H9 (cell line): ENCODE measurements at regions not wholly inside any gene's neighbourhood (a gene's known extent, or its start where the extent isn't known, plus 50 kb on each side); places are given as distances from the start of the nearest gene placed in this dataset.

Source experiments
- DNase-seq: peaks from one replicate; pipeline ENCODE4 v3.0.0-alpha.2; 2017
- H2AFZ ChIP-seq: one replicate; pipeline ENCODE4 v1.6.1; 2013; ENCODE audit warnings: mild to moderate bottlenecking, low read length, control low read depth, moderate library complexity
- H2AK5ac ChIP-seq: 2 replicates; pipeline ENCODE4 v1.6.1; 2013; ENCODE audit warnings: low read length, control low read depth, mixed read lengths; ENCODE audit not compliant: insufficient read length
- H2BK120ac ChIP-seq: one replicate; pipeline ENCODE4 v1.6.1; 2013; ENCODE audit warnings: low read depth, mild to moderate bottlenecking, low read length, control low read depth, inconsistent platforms; ENCODE audit not compliant: poor library complexity, severe bottlenecking
- H2BK12ac ChIP-seq: 2 replicates; pipeline ENCODE4 v1.6.1; 2013; ENCODE audit warnings: low read length, control low read depth, mixed read lengths, low read depth; ENCODE audit not compliant: insufficient read length
- H2BK15ac ChIP-seq: 2 replicates; pipeline ENCODE4 v1.6.1; 2013; ENCODE audit warnings: low read depth, low read length, control low read depth
- H2BK20ac ChIP-seq: one replicate; pipeline ENCODE4 v1.6.1; 2013; ENCODE audit warnings: low read depth, mild to moderate bottlenecking, low read length, control low read depth, inconsistent platforms; ENCODE audit not compliant: poor library complexity, severe bottlenecking
- H2BK5ac ChIP-seq: 2 replicates; pipeline ENCODE4 v1.6.1; 2013; ENCODE audit warnings: low read length, control low read depth, mixed read lengths; ENCODE audit not compliant: insufficient read length
- H3K14ac ChIP-seq: 2 replicates; pipeline ENCODE4 v1.6.1; 2013; ENCODE audit warnings: low read length, control low read depth; ENCODE audit not compliant: insufficient read depth
- H3K18ac ChIP-seq: 2 replicates; pipeline ENCODE4 v1.6.1; 2013; ENCODE audit warnings: low read depth, mild to moderate bottlenecking, mixed read lengths, low read length, control low read depth; ENCODE audit not compliant: insufficient read length
- H3K23ac ChIP-seq: 2 replicates; pipeline ENCODE4 v1.6.1; 2013; ENCODE audit warnings: low read length, control low read depth, mixed read lengths, low read depth; ENCODE audit not compliant: insufficient read length
- H3K23me2 ChIP-seq: 2 replicates; pipeline ENCODE4 v1.6.1; 2013; ENCODE audit warnings: low read depth, mild to moderate bottlenecking, mixed read lengths, low read length, control low read depth; ENCODE audit not compliant: insufficient read length, poor library complexity, severe bottlenecking
- H3K27ac ChIP-seq: 2 replicates; pipeline ENCODE4 v1.5.1; 2013; ENCODE audit warnings: low read length, control low read depth, mixed read lengths, low read depth; ENCODE audit not compliant: insufficient read length
- H3K27me3 ChIP-seq: 2 replicates; pipeline ENCODE4 v1.6.1; 2013; ENCODE audit warnings: low read length, control low read depth, inconsistent platforms; ENCODE audit not compliant: insufficient read depth
- H3K4ac ChIP-seq: 2 replicates; pipeline ENCODE4 v1.6.1; 2013; ENCODE audit warnings: low read depth, mild to moderate bottlenecking, control low read depth, inconsistent platforms, low read length, moderate library complexity
- H3K4me1 ChIP-seq: 2 replicates; pipeline ENCODE4 v1.6.1; 2013; ENCODE audit warnings: low read length, control low read depth, inconsistent platforms; ENCODE audit not compliant: insufficient read depth
- H3K4me2 ChIP-seq: 2 replicates; pipeline ENCODE4 v1.6.1; 2013; ENCODE audit warnings: low read length, control low read depth, mixed read lengths; ENCODE audit not compliant: insufficient read length, insufficient read depth
- H3K56ac ChIP-seq: 2 replicates; pipeline ENCODE4 v1.6.1; 2013; ENCODE audit warnings: low read depth, mild to moderate bottlenecking, mixed read lengths, low read length, control low read depth; ENCODE audit not compliant: insufficient read length
- H3K79me1 ChIP-seq: 2 replicates; pipeline ENCODE4 v1.6.1; 2013; ENCODE audit warnings: low read depth, mild to moderate bottlenecking, moderate library complexity, low read length, control low read depth, inconsistent platforms; ENCODE audit not compliant: insufficient read depth, poor library complexity, severe bottlenecking
- H3K79me2 ChIP-seq: 2 replicates; pipeline ENCODE4 v1.6.1; 2013; ENCODE audit warnings: low read length, control low read depth, inconsistent platforms; ENCODE audit not compliant: insufficient read depth
- H3K9ac ChIP-seq: 2 replicates; pipeline ENCODE4 v1.6.1; 2013; ENCODE audit warnings: low read length, control low read depth, mixed read lengths; ENCODE audit not compliant: insufficient read length; ENCODE audit errors: extremely low read depth
- H3K9me3 ChIP-seq: one replicate; pipeline ENCODE4 v1.6.1; 2013; ENCODE audit warnings: low read depth, low read length, inconsistent platforms; ENCODE audit not compliant: control insufficient read depth
- H3T11ph ChIP-seq: one replicate; pipeline ENCODE4 v1.6.1; 2013; ENCODE audit warnings: mild to moderate bottlenecking, low read length, control low read depth, inconsistent platforms
- H4K20me1 ChIP-seq: one replicate; pipeline ENCODE4 v1.6.1; 2013; ENCODE audit not compliant: control insufficient read depth, insufficient read length, insufficient read depth
- H4K5ac ChIP-seq: 2 replicates; pipeline ENCODE4 v1.6.1; 2013; ENCODE audit warnings: low read depth, mild to moderate bottlenecking, mixed read lengths, low read length, control low read depth; ENCODE audit not compliant: insufficient read length
- H4K8ac ChIP-seq: replicated peaks from 2 replicates; pipeline ENCODE4 v1.6.1; 2013; ENCODE audit warnings: low read length, control low read depth, mixed read lengths, low read depth; ENCODE audit not compliant: insufficient read length
- H4K91ac ChIP-seq: 2 replicates; pipeline ENCODE4 v1.6.1; 2013; ENCODE audit warnings: low read depth, mild to moderate bottlenecking, moderate library complexity, mixed read lengths, low read length, control low read depth; ENCODE audit not compliant: insufficient read length
- H3K27ac Mint-ChIP-seq, 3 experiments: 2 replicates in 2 of 3; 3 replicates in 1 of 3; pipeline ENCODE4 v1.8.0; 2020 to 2021; ENCODE audit warnings: mixed read lengths in 3 of 3, mild to moderate bottlenecking in 1 of 3, moderate library complexity in 1 of 3
- H3K27me3 Mint-ChIP-seq: 2 replicates; pipeline ENCODE4 v1.8.0; 2021; ENCODE audit warnings: low read depth, mild to moderate bottlenecking, moderate library complexity, mixed read lengths
- H3K36me3 Mint-ChIP-seq, 3 experiments: 2 replicates in 2 of 3; 3 replicates in 1 of 3; pipeline ENCODE4 v1.8.0; 2020 to 2021; ENCODE audit warnings: low read depth in 3 of 3, mixed read lengths in 3 of 3; ENCODE audit not compliant: insufficient read depth in 1 of 3
- H3K4me1 Mint-ChIP-seq, 2 experiments: 2 replicates each; pipeline ENCODE4 v1.8.0; 2020; ENCODE audit warnings: mixed read lengths in 2 of 2
- H3K4me3 Mint-ChIP-seq, 2 experiments: 2 replicates in 1 of 2; 3 replicates in 1 of 2; pipeline ENCODE4 v1.8.0; 2020 to 2021; ENCODE audit warnings: mild to moderate bottlenecking in 2 of 2, mixed read lengths in 2 of 2, moderate library complexity in 1 of 2
- H3K9me3 Mint-ChIP-seq, 2 experiments: 2 replicates in 1 of 2; 3 replicates in 1 of 2; pipeline ENCODE4 v1.8.0; 2020; ENCODE audit warnings: mild to moderate bottlenecking in 2 of 2, mixed read lengths in 2 of 2, moderate library complexity in 1 of 2
- TF ChIP-seq, protein P1 (sequence below): fragments of 200-600 bp; sonication (generic); conservative IDR thresholded peaks from 3 replicates; pipeline ENCODE4 v1.8.0; 2021; ENCODE audit warnings: antibody characterized with exemption, mild to moderate bottlenecking

DNA sequence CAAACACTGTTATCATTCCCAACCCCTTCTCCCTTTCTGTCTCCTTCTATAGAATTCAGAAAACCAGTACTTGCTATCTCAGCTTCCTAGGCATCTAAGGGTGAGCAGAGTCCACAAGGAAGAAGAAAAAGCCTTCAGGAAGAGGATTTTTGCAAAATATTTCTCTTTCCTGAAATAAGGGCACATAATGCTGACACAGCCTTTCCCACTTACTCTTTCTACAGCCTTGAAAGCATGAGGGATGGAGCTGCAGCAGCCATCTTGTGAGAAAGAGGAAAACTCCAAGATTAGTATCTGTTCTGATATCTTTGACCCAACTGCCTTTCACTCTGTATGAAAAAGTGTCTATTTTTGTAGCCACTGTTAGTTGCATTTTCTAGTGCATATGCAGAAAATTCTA lies 826.2 kb downstream of the KCNMA1 start:
- no peak overlapping the region for H2BK12ac ChIP-seq
- H3K36me3 Mint-ChIP-seq, result peaks cover 1 to 20% (median 15%) of the 10 kb centered on the region in 3 experiments; a peak in 6 of 7 replicates
- H3K4me1 Mint-ChIP-seq, result no peaks in the 10 kb centered on the region
- H4K8ac ChIP-seq, result no peak overlapping the region
- H3K23ac ChIP-seq, result no peak overlapping the region
- no peaks in the 10 kb centered on the region for H3K9me3 ChIP-seq
- no peak overlapping the region for H2AFZ ChIP-seq
- no peaks in the 10 kb centered on the region for H3K23me2 ChIP-seq
- H3K4me2 ChIP-seq, result no peak overlapping the region
- H4K91ac ChIP-seq, result no peak overlapping the region
- no peak overlapping the region for H3K14ac ChIP-seq
- no peaks in the 10 kb centered on the region for H3K79me1 ChIP-seq
- no peak overlapping the region for H3T11ph ChIP-seq
- no peaks in the 10 kb centered on the region for H3K4me1 ChIP-seq
- H2BK20ac ChIP-seq, result no peak overlapping the region
- no peaks in the 10 kb centered on the region for H3K27me3 ChIP-seq
- H4K20me1 ChIP-seq, result no peaks in the 10 kb centered on the region
- H2AK5ac ChIP-seq, result no peak overlapping the region
- no peak overlapping the region for H2BK5ac ChIP-seq
- H3K27me3 Mint-ChIP-seq, result no peaks in the 10 kb centered on the region
- DNase-seq, result no peak
- no peak overlapping the region for H4K5ac ChIP-seq
- no peak overlapping the region for H3K56ac ChIP-seq
- no peaks in the 10 kb centered on the region for H3K79me2 ChIP-seq
- no peak overlapping the region for H3K9ac ChIP-seq
- H3K4me3 Mint-ChIP-seq, result no peak overlapping the region
- TF ChIP-seq, protein P1, sequence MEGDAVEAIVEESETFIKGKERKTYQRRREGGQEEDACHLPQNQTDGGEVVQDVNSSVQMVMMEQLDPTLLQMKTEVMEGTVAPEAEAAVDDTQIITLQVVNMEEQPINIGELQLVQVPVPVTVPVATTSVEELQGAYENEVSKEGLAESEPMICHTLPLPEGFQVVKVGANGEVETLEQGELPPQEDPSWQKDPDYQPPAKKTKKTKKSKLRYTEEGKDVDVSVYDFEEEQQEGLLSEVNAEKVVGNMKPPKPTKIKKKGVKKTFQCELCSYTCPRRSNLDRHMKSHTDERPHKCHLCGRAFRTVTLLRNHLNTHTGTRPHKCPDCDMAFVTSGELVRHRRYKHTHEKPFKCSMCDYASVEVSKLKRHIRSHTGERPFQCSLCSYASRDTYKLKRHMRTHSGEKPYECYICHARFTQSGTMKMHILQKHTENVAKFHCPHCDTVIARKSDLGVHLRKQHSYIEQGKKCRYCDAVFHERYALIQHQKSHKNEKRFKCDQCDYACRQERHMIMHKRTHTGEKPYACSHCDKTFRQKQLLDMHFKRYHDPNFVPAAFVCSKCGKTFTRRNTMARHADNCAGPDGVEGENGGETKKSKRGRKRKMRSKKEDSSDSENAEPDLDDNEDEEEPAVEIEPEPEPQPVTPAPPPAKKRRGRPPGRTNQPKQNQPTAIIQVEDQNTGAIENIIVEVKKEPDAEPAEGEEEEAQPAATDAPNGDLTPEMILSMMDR, result no peak
- no peak overlapping the region for H3K27ac Mint-ChIP-seq
- H3K4ac ChIP-seq, result no peak overlapping the region
- no peak overlapping the region for H3K18ac ChIP-seq
- H2BK15ac ChIP-seq, result no peak overlapping the region
- H3K9me3 Mint-ChIP-seq, result peaks cover 6 to 9% of the 10 kb centered on the region in 2 experiments; a peak in 4 of 5 replicates
- H2BK120ac ChIP-seq, result no peak overlapping the region
- no peak overlapping the region for H3K27ac ChIP-seq
